Fibroblast of skin of scalp (primary cell): ENCODE measurements at regions not wholly inside any gene's neighbourhood (a gene's known extent, or its start where the extent isn't known, plus 50 kb on each side); places are given as distances from the start of the nearest gene placed in this dataset.

ENCODE experiments used
- DNase-seq: peaks from one replicate; pipeline ENCODE4 v3.0.0-alpha.2; 2013

GRCh38 chr3:18771931-18772330 lies 346.8 kb upstream of the SATB1 start:
- DNase-seq: no peak

GRCh38 chr3:18770800-18771199 lies 345.7 kb upstream of the SATB1 start:
- DNase-seq: no peak

GRCh38 chr3:18767756-18768303 lies 342.7 kb upstream of the SATB1 start:
- no peak for DNase-seq

- DNase-seq: no peak
Observed at GRCh38 chr3:18766974-18767373, 341.8 kb upstream of the SATB1 start.

- DNase-seq: no peak
Observed at GRCh38 chr3:18765662-18766061, 340.5 kb upstream of the SATB1 start.

- no peak for DNase-seq
Observed at GRCh38 chr3:18765161-18765560, 340.0 kb upstream of the SATB1 start.

GRCh38 chr3:18761530-18761929 lies 336.4 kb upstream of the SATB1 start:
- DNase-seq: no peak

- peak; percentile 31 for DNase-seq
Observed at GRCh38 chr3:18758047-18758704, 333.0 kb upstream of the SATB1 start.

- no peak for DNase-seq
Observed at GRCh38 chr3:18757476-18757875, 332.3 kb upstream of the SATB1 start.

- DNase-seq: no peak
Observed at GRCh38 chr3:18752273-18752934, 327.3 kb upstream of the SATB1 start.

GRCh38 chr3:18751514-18751913 lies 326.4 kb upstream of the SATB1 start:
- DNase-seq: no peak

GRCh38 chr3:18747383-18747782 lies 322.2 kb upstream of the SATB1 start:
- DNase-seq: no peak

- DNase-seq: no peak
Observed at GRCh38 chr3:18745472-18745871, 320.3 kb upstream of the SATB1 start.

GRCh38 chr3:18744472-18744871 lies 319.3 kb upstream of the SATB1 start:
- DNase-seq: no peak

GRCh38 chr3:18743761-18744160 lies 318.6 kb upstream of the SATB1 start:
- DNase-seq: no peak

- DNase-seq: no peak
Observed at GRCh38 chr3:18740631-18741583, 315.8 kb upstream of the SATB1 start.

- no peak for DNase-seq
Observed at GRCh38 chr3:18739099-18739433, 313.9 kb upstream of the SATB1 start.

- no peak for DNase-seq
Observed at GRCh38 chr3:18738393-18739098, 313.4 kb upstream of the SATB1 start.

- no peak for DNase-seq
Observed at GRCh38 chr3:18735005-18735404, 309.9 kb upstream of the SATB1 start.

GRCh38 chr3:18734309-18734708 lies 309.2 kb upstream of the SATB1 start:
- no peak for DNase-seq

- no peak for DNase-seq
Observed at GRCh38 chr3:18732474-18732873, 307.3 kb upstream of the SATB1 start.

- no peak for DNase-seq
Observed at GRCh38 chr3:18730491-18730890, 305.4 kb upstream of the SATB1 start.

GRCh38 chr3:18729671-18730070 lies 304.5 kb upstream of the SATB1 start:
- no peak for DNase-seq
